ENCODE measurements at regions not wholly inside any gene's neighbourhood (a gene's known extent, or its start where the extent isn't known, plus 50 kb on each side); places are given as distances from the start of the nearest gene placed in this dataset.

- DNase-seq: no peak
- Mint-ChIP-seq H3K27me3 (no peaks in the 10 kb centered on the region), H3K4me3 (no peak overlapping the region), H3K27ac (no peak overlapping the region), H3K4me1 (no peaks in the 10 kb centered on the region), H3K9me3 (peaks cover 16% of the 10 kb centered on the region), H3K36me3 (ENCODE audit: low read depth) (no peaks in the 10 kb centered on the region)
- ATAC-seq: no peak
Observed at GRCh38 chr4:18480342-18480741, 458.8 kb upstream of the LCORL start.

GRCh38 chr4:18479825-18480224 lies 458.3 kb upstream of the LCORL start:
- no peaks in the 10 kb centered on the region for H3K36me3 Mint-ChIP-seq (ENCODE audit: low read depth)
- ATAC-seq: no peak

DNA sequence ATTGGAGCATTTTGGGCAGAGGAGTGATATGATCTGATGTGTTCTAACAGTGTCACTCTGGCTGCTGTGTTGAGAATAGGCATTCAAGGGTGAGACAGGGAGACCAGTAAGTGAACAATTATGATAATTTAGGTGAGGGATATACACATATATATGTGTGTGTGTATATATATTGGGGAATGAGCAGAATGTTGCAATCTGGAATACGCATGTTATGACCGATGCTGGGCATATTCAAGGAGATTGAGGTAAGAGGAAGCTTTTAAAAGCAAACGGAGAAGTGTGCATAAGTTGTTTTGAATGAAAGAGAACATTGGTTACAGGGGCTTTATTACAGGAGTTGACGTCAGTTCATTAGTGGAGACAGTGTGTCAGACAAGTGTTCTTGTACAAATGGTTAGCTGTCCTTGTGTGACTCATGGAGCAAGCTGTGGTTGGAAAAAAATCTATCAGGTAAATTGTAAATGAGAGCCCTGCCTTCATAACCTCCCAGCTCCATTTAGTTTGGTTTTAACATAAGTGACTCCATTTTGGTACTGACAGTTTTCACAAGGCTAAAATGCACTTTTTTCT lies 442.5 kb upstream of the LCORL start:
- H3K36me3 Mint-ChIP-seq (ENCODE audit: low read depth): no peaks in the 10 kb centered on the region
- H3K9me3 Mint-ChIP-seq: no peaks in the 10 kb centered on the region
- ATAC-seq: peak; percentile 69
- no peak overlapping the region for H3K27ac Mint-ChIP-seq
- no peak overlapping the region for H3K4me3 Mint-ChIP-seq
- DNase-seq: no peak
- H3K4me1 Mint-ChIP-seq: no peaks in the 10 kb centered on the region
- no peaks in the 10 kb centered on the region for H3K27me3 Mint-ChIP-seq

More at GRCh38 chr4:18479825-18480224, 458.3 kb upstream of the LCORL start:
- Mint-ChIP-seq H3K9me3 (peaks cover 10% of the 10 kb centered on the region), H3K27me3 (no peaks in the 10 kb centered on the region), H3K4me1 (no peaks in the 10 kb centered on the region), H3K4me3 (no peak overlapping the region), H3K27ac (no peak overlapping the region)
- DNase-seq: no peak

GRCh38 chr4:18458465-18458864 lies 436.9 kb upstream of the LCORL start:
- H3K9me3 Mint-ChIP-seq: no peaks in the 10 kb centered on the region
- no peak for DNase-seq
- no peaks in the 10 kb centered on the region for H3K36me3 Mint-ChIP-seq (ENCODE audit: low read depth)
- H3K4me1 Mint-ChIP-seq: no peaks in the 10 kb centered on the region
- H3K27ac Mint-ChIP-seq: no peak overlapping the region
- ATAC-seq: no peak
- H3K27me3 Mint-ChIP-seq: no peaks in the 10 kb centered on the region
- no peak overlapping the region for H3K4me3 Mint-ChIP-seq

DNA sequence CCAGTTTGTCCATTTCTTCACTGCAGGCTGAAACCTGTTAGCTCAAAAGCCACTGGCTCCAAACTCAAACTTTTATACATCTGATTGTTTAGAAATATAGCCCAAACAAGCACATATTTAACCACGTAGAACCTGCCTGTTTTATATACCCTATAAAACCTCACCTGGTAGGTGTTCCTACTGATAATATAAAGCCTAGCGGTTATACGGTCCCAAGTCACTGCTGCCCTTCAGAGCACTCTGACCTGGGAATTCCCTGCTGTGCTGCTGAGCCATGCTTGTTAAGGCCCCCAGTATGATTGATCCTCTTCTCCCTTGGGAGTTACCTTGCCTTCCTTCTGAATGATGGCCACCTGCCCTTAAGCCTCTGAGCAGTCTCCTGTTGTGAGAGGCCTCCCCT lies 432.8 kb upstream of the LCORL start:
- ATAC-seq: no peak
- no peaks in the 10 kb centered on the region for H3K27me3 Mint-ChIP-seq

DNA sequence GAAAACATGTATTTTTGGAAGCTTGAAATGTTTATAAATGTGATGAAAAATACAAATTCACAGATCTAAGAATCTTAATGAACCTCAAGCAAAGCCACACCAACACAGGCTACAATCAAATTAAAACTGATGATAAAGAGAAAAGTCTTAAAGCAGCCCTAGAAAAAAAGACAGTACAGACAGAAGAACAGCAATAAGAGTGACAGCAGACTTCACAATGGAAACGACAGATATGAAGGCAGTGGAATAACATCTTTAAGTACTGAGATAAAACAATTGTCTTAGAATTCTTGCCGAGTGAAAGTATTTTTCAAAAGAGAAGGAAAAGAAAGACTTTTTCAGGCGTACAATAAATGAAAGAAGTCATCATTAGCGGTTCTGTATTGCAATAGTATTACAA lies 423.6 kb upstream of the LCORL start:
- Mint-ChIP-seq H3K4me3 (no peak overlapping the region), H3K36me3 (ENCODE audit: low read depth) (no peaks in the 10 kb centered on the region), H3K9me3 (peaks cover 17% of the 10 kb centered on the region), H3K27ac (no peak overlapping the region), H3K4me1 (no peaks in the 10 kb centered on the region), H3K27me3 (no peaks in the 10 kb centered on the region)
- no peak for DNase-seq
- no peak for ATAC-seq

More for the DNA sequence above, 432.8 kb upstream of the LCORL start:
- no peak for DNase-seq
- Mint-ChIP-seq H3K36me3 (ENCODE audit: low read depth) (no peaks in the 10 kb centered on the region), H3K9me3 (no peaks in the 10 kb centered on the region), H3K4me3 (no peak overlapping the region), H3K27ac (no peak overlapping the region), H3K4me1 (no peaks in the 10 kb centered on the region)

DNA sequence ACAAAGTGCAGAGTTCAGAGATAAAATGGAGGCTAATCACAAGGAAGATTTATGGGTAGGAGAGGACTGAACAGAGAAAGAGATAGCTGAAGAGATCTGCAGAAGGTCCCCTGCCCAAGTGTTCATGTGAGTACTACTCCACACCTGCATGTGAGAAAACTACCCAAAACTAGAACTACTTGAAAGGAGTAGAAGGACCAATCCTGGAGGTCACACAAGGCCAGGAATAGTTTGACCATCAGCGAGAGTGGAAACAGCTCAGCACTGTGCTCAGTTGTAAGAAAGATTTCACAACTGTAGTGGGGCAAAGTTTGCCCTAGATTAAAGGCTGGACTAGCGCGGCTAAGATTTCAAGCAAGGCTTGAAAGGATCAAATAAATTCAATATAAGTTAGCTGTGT lies 422.7 kb upstream of the LCORL start:
- ATAC-seq: no peak
- Mint-ChIP-seq H3K9me3 (peaks cover 17% of the 10 kb centered on the region), H3K4me3 (no peak overlapping the region), H3K4me1 (no peaks in the 10 kb centered on the region), H3K27ac (no peak overlapping the region), H3K27me3 (no peaks in the 10 kb centered on the region), H3K36me3 (ENCODE audit: low read depth) (no peaks in the 10 kb centered on the region)
- no peak for DNase-seq

DNA sequence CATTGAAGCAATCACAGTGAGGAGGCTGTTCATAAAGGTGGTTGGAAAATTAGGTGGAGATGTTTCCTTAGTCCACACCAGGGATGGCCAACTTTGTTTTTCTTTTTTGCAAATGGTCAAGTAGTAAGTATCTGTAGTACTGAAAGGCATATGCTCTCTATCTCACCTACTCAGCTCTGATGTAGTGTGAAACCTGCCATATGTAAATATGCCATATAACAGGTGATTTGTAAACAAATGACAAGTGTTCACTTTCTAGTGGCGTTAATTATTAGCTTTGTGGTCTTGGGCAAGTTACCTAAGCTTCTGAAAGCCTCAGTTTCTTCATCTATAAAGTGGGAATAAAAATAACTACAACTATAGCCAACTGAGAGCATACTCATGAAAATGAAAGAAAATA lies 421.4 kb upstream of the LCORL start:
- Mint-ChIP-seq H3K4me1 (no peaks in the 10 kb centered on the region), H3K27ac (no peak overlapping the region), H3K36me3 (ENCODE audit: low read depth) (no peaks in the 10 kb centered on the region), H3K9me3 (peaks cover 17% of the 10 kb centered on the region), H3K4me3 (no peak overlapping the region), H3K27me3 (no peaks in the 10 kb centered on the region)
- ATAC-seq: no peak
- DNase-seq: no peak

GRCh38 chr4:18441676-18442075 lies 420.1 kb upstream of the LCORL start:
- no peak for ATAC-seq
- no peak for DNase-seq
- H3K9me3 Mint-ChIP-seq: peaks cover 17% of the 10 kb centered on the region
- no peaks in the 10 kb centered on the region for H3K36me3 Mint-ChIP-seq (ENCODE audit: low read depth)
- H3K27me3 Mint-ChIP-seq: no peaks in the 10 kb centered on the region
- H3K4me3 Mint-ChIP-seq: no peak overlapping the region
- H3K4me1 Mint-ChIP-seq: no peaks in the 10 kb centered on the region
- H3K27ac Mint-ChIP-seq: no peak overlapping the region

GRCh38 chr4:18441203-18441590 lies 419.6 kb upstream of the LCORL start:
- Mint-ChIP-seq H3K4me1 (no peaks in the 10 kb centered on the region), H3K27ac (no peak overlapping the region), H3K36me3 (ENCODE audit: low read depth) (no peaks in the 10 kb centered on the region), H3K27me3 (no peaks in the 10 kb centered on the region), H3K9me3 (peaks cover 17% of the 10 kb centered on the region), H3K4me3 (no peak overlapping the region)
- DNase-seq: no peak
- ATAC-seq: no peak

GRCh38 chr4:18440527-18441202 lies 419.1 kb upstream of the LCORL start:
- Mint-ChIP-seq H3K4me1 (no peaks in the 10 kb centered on the region), H3K9me3 (peaks cover 15% of the 10 kb centered on the region), H3K4me3 (no peak overlapping the region)

DNA sequence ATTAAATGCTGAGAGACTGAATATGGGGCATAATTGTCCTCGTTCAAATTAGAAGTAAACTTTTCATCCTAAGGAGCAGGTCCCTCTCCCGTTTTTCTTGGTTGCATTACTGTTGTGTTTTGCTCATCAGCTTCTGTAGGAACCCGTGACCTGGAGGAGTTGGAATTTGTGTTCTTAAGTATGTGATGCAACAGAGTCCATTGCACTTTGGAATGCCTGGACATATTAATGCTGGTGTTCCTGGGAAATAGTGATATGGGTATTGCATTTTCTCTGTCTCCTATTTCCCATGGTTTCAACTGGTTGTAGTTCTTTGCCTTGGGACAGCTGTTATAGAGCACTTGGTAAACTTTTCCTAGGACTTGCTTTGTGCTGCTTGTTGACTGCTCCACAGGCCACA lies 417.8 kb upstream of the LCORL start:
- ATAC-seq: no peak
- Mint-ChIP-seq H3K4me3 (no peak overlapping the region), H3K27me3 (no peaks in the 10 kb centered on the region), H3K36me3 (ENCODE audit: low read depth) (no peaks in the 10 kb centered on the region), H3K9me3 (peaks cover 6% of the 10 kb centered on the region), H3K4me1 (no peaks in the 10 kb centered on the region), H3K27ac (no peak overlapping the region)
- no peak for DNase-seq

More at GRCh38 chr4:18440527-18441202, 419.1 kb upstream of the LCORL start:
- no peaks in the 10 kb centered on the region for H3K27me3 Mint-ChIP-seq
- H3K36me3 Mint-ChIP-seq (ENCODE audit: low read depth): no peaks in the 10 kb centered on the region
- H3K27ac Mint-ChIP-seq: no peak overlapping the region
- DNase-seq: no peak
- no peak for ATAC-seq

- H3K4me3 Mint-ChIP-seq: no peak overlapping the region
- ATAC-seq: no peak
- H3K9me3 Mint-ChIP-seq: peaks cover 4% of the 10 kb centered on the region
- no peak for DNase-seq
- no peaks in the 10 kb centered on the region for H3K36me3 Mint-ChIP-seq (ENCODE audit: low read depth)
- no peaks in the 10 kb centered on the region for H3K4me1 Mint-ChIP-seq
- peaks cover 2% of the 10 kb centered on the region for H3K27me3 Mint-ChIP-seq
- H3K27ac Mint-ChIP-seq: no peak overlapping the region
Observed at GRCh38 chr4:18435781-18436180, 414.2 kb upstream of the LCORL start.

DNA sequence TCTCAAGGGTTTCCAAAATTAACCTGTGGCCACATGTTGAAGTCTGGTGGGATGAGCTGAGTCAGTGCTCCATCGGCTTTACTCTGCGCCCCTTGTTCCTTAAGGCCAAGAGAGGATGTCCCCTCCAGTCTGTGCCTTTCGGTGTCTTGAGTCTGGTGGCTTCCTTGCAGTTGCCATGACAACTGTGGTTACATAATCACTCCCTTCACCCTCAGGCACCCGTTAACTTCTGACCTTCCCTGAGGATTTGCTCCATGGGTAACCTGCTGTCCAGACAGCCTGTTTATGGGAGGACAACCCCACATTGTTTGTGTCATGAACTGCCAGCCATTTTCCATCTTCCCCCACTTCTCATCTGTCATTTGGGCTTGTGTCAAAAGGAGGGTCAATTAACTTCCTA lies 401.1 kb upstream of the LCORL start:
- Mint-ChIP-seq H3K9me3 (no peaks in the 10 kb centered on the region), H3K27me3 (no peaks in the 10 kb centered on the region), H3K27ac (no peak overlapping the region), H3K4me1 (no peaks in the 10 kb centered on the region), H3K36me3 (ENCODE audit: low read depth) (no peaks in the 10 kb centered on the region), H3K4me3 (no peak overlapping the region)
- no peak for ATAC-seq
- no peak for DNase-seq

GRCh38 chr4:18421519-18421918 lies 400.0 kb upstream of the LCORL start:
- DNase-seq (no peak), ATAC-seq (no peak)
- H3K9me3 Mint-ChIP-seq: no peaks in the 10 kb centered on the region
- H3K4me3 Mint-ChIP-seq: no peak overlapping the region
- H3K36me3 Mint-ChIP-seq (ENCODE audit: low read depth): no peaks in the 10 kb centered on the region
- H3K4me1 Mint-ChIP-seq: no peaks in the 10 kb centered on the region
- no peak overlapping the region for H3K27ac Mint-ChIP-seq
- H3K27me3 Mint-ChIP-seq: no peaks in the 10 kb centered on the region

DNA sequence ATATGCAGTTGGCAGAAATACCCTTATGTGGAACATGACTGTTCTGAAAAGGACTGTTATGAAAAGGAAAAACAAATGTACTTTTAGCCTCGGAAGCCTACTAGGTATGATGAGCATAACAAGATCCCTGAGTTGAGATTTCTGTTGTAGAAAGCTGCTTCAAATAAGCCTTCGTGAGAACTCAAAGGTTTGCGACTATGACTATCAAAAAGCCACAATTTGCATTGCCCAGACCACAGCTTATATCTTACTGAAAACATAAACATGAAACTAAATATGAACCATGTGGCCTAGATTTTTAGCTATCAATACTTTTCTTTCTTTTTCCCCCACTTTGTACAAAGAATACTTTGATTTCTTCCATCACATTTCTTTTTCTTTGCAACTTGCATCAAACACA lies 398.2 kb upstream of the LCORL start:
- no peak overlapping the region for H3K27ac Mint-ChIP-seq
- H3K4me1 Mint-ChIP-seq: no peaks in the 10 kb centered on the region
- no peaks in the 10 kb centered on the region for H3K27me3 Mint-ChIP-seq
- no peak overlapping the region for H3K4me3 Mint-ChIP-seq
- no peaks in the 10 kb centered on the region for H3K9me3 Mint-ChIP-seq
- no peaks in the 10 kb centered on the region for H3K36me3 Mint-ChIP-seq (ENCODE audit: low read depth)
- DNase-seq: no peak
- no peak for ATAC-seq

Data from activated naive CD8-positive, alpha-beta T cell treated with anti-CD3 and anti-CD28 coated beads, Interleukin-2, amount 50 U/mL, for 24 hours (primary cell).